Heart left ventricle (tissue), 13 donors: ENCODE measurements at regions not wholly inside any gene's neighbourhood (a gene's known extent, or its start where the extent isn't known, plus 50 kb on each side); places are given as distances from the start of the nearest gene placed in this dataset.

Experiments
- POLR2A ChIP-seq, 2 donors: fragments of 450-650 bp; IDR thresholded peaks; one replicate each; pipeline ENCODE4 v1.6.1; 2017; ENCODE audit warnings: antibody characterized with exemption in 2 of 2, mild to moderate bottlenecking in 2 of 2, moderate library complexity in 2 of 2
- TF ChIP-seq, protein P1 (sequence below), 12 donors: fragments of 200-600 bp; sonication (generic) in 4 of 12; IDR thresholded peaks; one replicate each; pipeline versions ENCODE4 v1.5.0 to v1.8.0; 2018 to 2022; ENCODE audit warnings: antibody characterized with exemption in 12 of 12, mild to moderate bottlenecking in 5 of 12
- donor health status: ischemic (EF 13 %, LVEDD 7.1; RV severe dilation, severe dysfunction).
- donor health status: DM: no; HTN: yes; CAD: no.
- donor health status: DM: no; HTN: no; CAD: no.
- donor health status: ischemic (EF 25% LVEDD 6.9; RV normal size, moderate dysfunction).
- donor health status: ischemic (EF 25% LVEDD 5.7; RV mildly dilated, moderate dysfunction).
- donor health status: ischemic (EF 35%, LVEDD 5.7; RV mildly dilated, moderate dysfunction).
- donor health status: nonischemic (EF 11% LVEDD 7.7; RV severe dilation, severe dysfunction).
- donor health status: DM: yes; HTN: yes; CAD: no.
- donor health status: PGD.
- donor health status: ischemic (EF 29% LVEDD 5.4; RV normal size, mild dysfunction).
- donor health status: nonischemic (EF 23%, LVEDD 6.1; RV moderate dilation, normal function).

DNA sequence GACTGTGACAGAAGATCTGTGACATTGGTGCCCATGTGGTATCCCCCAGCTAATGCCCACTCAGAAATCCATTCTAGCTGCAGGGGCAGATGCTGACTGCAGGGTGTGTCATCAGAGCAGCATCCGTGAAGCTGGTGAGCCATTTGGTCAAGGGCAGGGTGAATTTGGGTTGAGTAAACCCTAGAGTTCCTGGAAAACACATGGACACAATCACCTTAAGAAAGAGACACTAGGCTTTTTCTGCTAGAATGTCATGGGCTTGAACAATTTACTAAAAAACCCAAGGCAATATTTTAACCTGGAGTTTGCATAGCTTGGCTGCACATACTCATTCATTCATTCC, 100.0 kb downstream of the ADAMTS15 start:
- TF ChIP-seq, protein P1, sequence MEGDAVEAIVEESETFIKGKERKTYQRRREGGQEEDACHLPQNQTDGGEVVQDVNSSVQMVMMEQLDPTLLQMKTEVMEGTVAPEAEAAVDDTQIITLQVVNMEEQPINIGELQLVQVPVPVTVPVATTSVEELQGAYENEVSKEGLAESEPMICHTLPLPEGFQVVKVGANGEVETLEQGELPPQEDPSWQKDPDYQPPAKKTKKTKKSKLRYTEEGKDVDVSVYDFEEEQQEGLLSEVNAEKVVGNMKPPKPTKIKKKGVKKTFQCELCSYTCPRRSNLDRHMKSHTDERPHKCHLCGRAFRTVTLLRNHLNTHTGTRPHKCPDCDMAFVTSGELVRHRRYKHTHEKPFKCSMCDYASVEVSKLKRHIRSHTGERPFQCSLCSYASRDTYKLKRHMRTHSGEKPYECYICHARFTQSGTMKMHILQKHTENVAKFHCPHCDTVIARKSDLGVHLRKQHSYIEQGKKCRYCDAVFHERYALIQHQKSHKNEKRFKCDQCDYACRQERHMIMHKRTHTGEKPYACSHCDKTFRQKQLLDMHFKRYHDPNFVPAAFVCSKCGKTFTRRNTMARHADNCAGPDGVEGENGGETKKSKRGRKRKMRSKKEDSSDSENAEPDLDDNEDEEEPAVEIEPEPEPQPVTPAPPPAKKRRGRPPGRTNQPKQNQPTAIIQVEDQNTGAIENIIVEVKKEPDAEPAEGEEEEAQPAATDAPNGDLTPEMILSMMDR (IDR thresholded peaks at IDR 0.05): no peak
- TF ChIP-seq POLR2A (IDR thresholded peaks at IDR 0.05): no peak
